A549 (cell line): ENCODE measurements at regions not wholly inside any gene's neighbourhood (a gene's known extent, or its start where the extent isn't known, plus 50 kb on each side); places are given as distances from the start of the nearest gene placed in this dataset.

Source experiments
- ATAC-seq, 2 experiments: fragments of 200-7000 bp in 1 of 2; fragments of >200 bp in 1 of 2; cut with Nextera tagmentation in 1 of 2; cut with Tn5 transposase in 1 of 2; 3 replicates each; pipeline versions ENCODE4 v1.8.0 to v1.9.1; 2018 to 2020; ENCODE audit warnings: mild to moderate bottlenecking in 1 of 2, moderate library complexity in 1 of 2
- CTCF ChIA-PET: fragments of 300-600 bp; sonication (Branson Sonifier 250); formaldehyde crosslinking; extraction: SDS; loops from one replicate; lab custom pipeline; 2021; ENCODE audit warnings: antibody characterized with exemption, inconsistent platforms; lab: Yijun Ruan, JAX
- POLR2A ChIA-PET: fragments of 350-600 bp; formaldehyde crosslinking; extraction: SDS; loops from one replicate; lab custom pipeline; 2021; ENCODE audit warnings: antibody characterized with exemption, inconsistent platforms; lab: Yijun Ruan, JAX
- DNase-seq, 2 experiments: peaks; one replicate each; pipeline versions ENCODE4 v3.0.0 to v3.0.0-alpha.2; 2011 to 2016; ENCODE audit warnings: low read depth in 1 of 2, low spot score in 1 of 2
- FAIRE-seq: peaks from 2 replicates; lab custom pipeline; 2011; peaks lifted over from hg19 to GRCh38; lab: Jason Lieb, UNC
- H3K27ac ChIP-seq, 2 experiments: fragments of >200 bp; sonication (Bioruptor Twin); formaldehyde crosslinking; 3 replicates each; pipeline ENCODE4 v1.5.1; 2016 to 2017
- H3K4me1 ChIP-seq: fragments of >200 bp; sonication (Bioruptor Twin); formaldehyde crosslinking; 3 replicates; pipeline ENCODE4 v1.6.1; 2016
- H3K4me2 ChIP-seq: fragments of >200 bp; sonication (Bioruptor Twin); formaldehyde crosslinking; 3 replicates; pipeline ENCODE4 v1.6.1; 2016
- H3K4me3 ChIP-seq: fragments of >200 bp; sonication (Bioruptor Twin); formaldehyde crosslinking; 3 replicates; pipeline ENCODE4 v1.5.1; 2016
- H3K9me3 ChIP-seq: fragments of >200 bp; sonication (Bioruptor Twin); formaldehyde crosslinking; 3 replicates; pipeline ENCODE4 v1.6.1; 2016
- BCL3 ChIP-seq: fragments of >200 bp; sonication (Bioruptor Twin); formaldehyde crosslinking; IDR thresholded peaks from 3 replicates; pipeline ENCODE4 v1.6.1; 2016
- BHLHE40 ChIP-seq: IDR thresholded peaks from 2 replicates; pipeline ENCODE4 v1.6.1; 2012; ENCODE audit warnings: low read depth, low read length, inconsistent platforms
- CBX8 ChIP-seq: fragments of 200-600 bp; sonication (generic); IDR thresholded peaks from 2 replicates; pipeline ENCODE4 v1.6.1; 2016
- CHD4 ChIP-seq: fragments of 200-600 bp; sonication (generic); IDR thresholded peaks from 2 replicates; pipeline ENCODE4 v1.6.1; 2016; ENCODE audit warnings: antibody characterized with exemption, mild to moderate bottlenecking, borderline replicate concordance
- CTCF ChIP-seq: fragments of >200 bp; sonication (Bioruptor Twin); formaldehyde crosslinking; IDR thresholded peaks from 3 replicates; pipeline ENCODE4 v1.5.1; 2016
- EHF ChIP-seq: fragments of 250-450 bp; sonication (Bioruptor Pico); IDR thresholded peaks from 2 replicates; pipeline ENCODE4 v1.5.0; 2020; ENCODE audit warnings: mild to moderate bottlenecking
- ELK1 ChIP-seq: fragments of 150-350 bp; IDR thresholded peaks from 2 replicates; pipeline ENCODE4 v1.6.1; 2014; ENCODE audit warnings: low read depth, mild to moderate bottlenecking, low read length
- EP300 ChIP-seq, 2 experiments: fragments of >200 bp; sonication (Bioruptor Twin); formaldehyde crosslinking; IDR thresholded peaks; 2 replicates in 1 of 2; 3 replicates in 1 of 2; pipeline ENCODE4 v1.6.1; 2016 to 2017
- ESRRA ChIP-seq: fragments of 150-350 bp; IDR thresholded peaks from 2 replicates; pipeline ENCODE4 v1.6.1; 2014; ENCODE audit warnings: mild to moderate bottlenecking, low read length, borderline replicate concordance
- FOSB ChIP-seq: fragments of 250-450 bp; sonication (Bioruptor Pico); IDR thresholded peaks from 2 replicates; pipeline ENCODE4 v1.5.0; 2020; ENCODE audit warnings: mild to moderate bottlenecking, moderate library complexity
- GATA3 ChIP-seq: IDR thresholded peaks from 2 replicates; pipeline ENCODE4 v1.6.1; 2012; ENCODE audit warnings: borderline replicate concordance
- HDAC2 ChIP-seq: fragments of 200-600 bp; sonication (generic); IDR thresholded peaks from 2 replicates; pipeline ENCODE4 v1.6.1; 2016
- HES2 ChIP-seq: fragments of >200 bp; sonication (Bioruptor Twin); formaldehyde crosslinking; IDR thresholded peaks from 2 replicates; pipeline ENCODE4 v1.6.1; 2016
- HEYL ChIP-seq: fragments of 250-450 bp; sonication (Bioruptor Pico); IDR thresholded peaks from 2 replicates; pipeline ENCODE4 v1.8.0; 2021; ENCODE audit warnings: mild to moderate bottlenecking, moderate library complexity
- HOXB13 ChIP-seq: fragments of 250-450 bp; sonication (Bioruptor Pico); IDR thresholded peaks from 2 replicates; pipeline ENCODE4 v1.5.0; 2020; ENCODE audit warnings: low read depth, mild to moderate bottlenecking, moderate library complexity
- HOXB5 ChIP-seq: fragments of 250-450 bp; sonication (Bioruptor Pico); IDR thresholded peaks from 2 replicates; pipeline ENCODE4 v1.5.0; 2020; ENCODE audit warnings: mild to moderate bottlenecking, moderate library complexity
- MAZ ChIP-seq: fragments of 150-350 bp; IDR thresholded peaks from 2 replicates; pipeline ENCODE4 v1.6.1; 2014; ENCODE audit warnings: antibody characterized with exemption, low read depth, low read length, borderline replicate concordance
- NR3C1 ChIP-seq: fragments of >200 bp; sonication (Bioruptor Twin); formaldehyde crosslinking; IDR thresholded peaks from 3 replicates; pipeline ENCODE4 v1.6.1; 2017
- POLR2AphosphoS2 ChIP-seq: conservative IDR thresholded peaks from 2 replicates; pipeline ENCODE4 v1.6.1; 2012; ENCODE audit warnings: low read length, improper control_type of control experiment, inconsistent platforms
- RAD21 ChIP-seq, 2 experiments: fragments of >200 bp in 1 of 2; sonication (Bioruptor Twin) in 1 of 2; formaldehyde crosslinking in 1 of 2; IDR thresholded peaks in 1 of 2; conservative IDR thresholded peaks in 1 of 2; 2 replicates in 1 of 2; 3 replicates in 1 of 2; pipeline ENCODE4 v1.6.1; 2012 to 2018; ENCODE audit warnings: inconsistent platforms in 1 of 2
- RCOR1 ChIP-seq: fragments of 150-350 bp; IDR thresholded peaks from 2 replicates; pipeline ENCODE4 v1.6.1; 2014; ENCODE audit warnings: antibody characterized with exemption, low read length, low read depth
- RNF2 ChIP-seq: fragments of 200-600 bp; sonication (generic); IDR thresholded peaks from 2 replicates; pipeline ENCODE4 v1.6.1; 2016; ENCODE audit warnings: low read depth, mild to moderate bottlenecking, antibody characterized with exemption, moderate library complexity, borderline replicate concordance
- SMC3 ChIP-seq: fragments of >200 bp; sonication (Bioruptor Twin); formaldehyde crosslinking; IDR thresholded peaks from 3 replicates; pipeline ENCODE4 v1.6.1; 2018; ENCODE audit warnings: inconsistent platforms
- SREBF2 ChIP-seq: fragments of 450-650 bp; IDR thresholded peaks from 2 replicates; pipeline ENCODE4 v1.6.1; 2014; ENCODE audit warnings: mild to moderate bottlenecking, moderate library complexity
- WGBS: methylation state at CpG from one replicate; pipeline ENCODE4 v1.1.6; 2017; ENCODE audit errors: missing lambda C conversion rate; 5-methylcytosine and 5-hydroxymethylcytosine counted together
- TF ChIP-seq, protein P1 (sequence below): IDR thresholded peaks from 2 replicates; pipeline ENCODE4 v1.6.1; 2012

- Histone ChIP-seq H3K4me3 (no peak overlapping the region), H3K4me1 (no peaks in the 10 kb centered on the region), H3K27ac (no peak overlapping the region), H3K9me3 (peaks cover 10% of the 10 kb centered on the region; the same call in 2 of the 3 replicates), H3K4me2 (no peak overlapping the region)
- POLR2A ChIA-PET, result no interaction called here
- ATAC-seq (no peak), FAIRE-seq (no peak), DNase-seq (no peak)
- no peak for TF ChIP-seq ELK1
- TF ChIP-seq BHLHE40, result no peak
- no peak for TF ChIP-seq RCOR1
- TF ChIP-seq POLR2AphosphoS2, result no peak
- TF ChIP-seq HOXB5 (CRISPR knock-in tag), result no peak
- TF ChIP-seq CTCF, result no peak
- TF ChIP-seq BCL3, result no peak
- no peak for TF ChIP-seq EP300 (IDR thresholded peaks at IDR 0.05)
- TF ChIP-seq CBX8, result no peak
- no peak for TF ChIP-seq HES2
- TF ChIP-seq ESRRA, result no peak
- no peak for TF ChIP-seq MAZ
- TF ChIP-seq EHF (CRISPR knock-in tag), result no peak
- TF ChIP-seq SREBF2, result no peak
- WGBS, result 97% methylated on average over 1 of the region's 1 CpG
- CTCF ChIA-PET, result no interaction called here
Observed at GRCh38 chr15:49758456-49758855, 137.6 kb downstream of the DTWD1 start.

GRCh38 chr15:49758856-49759255, 138.0 kb downstream of the DTWD1 start:
- Histone ChIP-seq H3K27ac (no peak overlapping the region), H3K4me2 (no peak overlapping the region), H3K4me3 (no peak overlapping the region), H3K9me3 (peaks cover 10% of the 10 kb centered on the region; the same call in 2 of the 3 replicates), H3K4me1 (no peaks in the 10 kb centered on the region)
- DNase-seq (no peak), ATAC-seq (no peak), FAIRE-seq (no peak)
- CTCF ChIA-PET, result no interaction called here
- 0% methylated on average over 2 of the region's 2 CpGs for WGBS
- POLR2A ChIA-PET, result no interaction called here
- TF ChIP-seq GATA3 (no peak), NR3C1 (no peak), HDAC2 (no peak), HOXB13 (CRISPR knock-in tag) (no peak), CHD4 (no peak), HEYL (CRISPR knock-in tag) (no peak), FOSB (CRISPR knock-in tag) (no peak), BHLHE40 (no peak), SMC3 (no peak), EHF (CRISPR knock-in tag) (no peak), SREBF2 (no peak), RAD21 (conservative IDR thresholded peaks at IDR 0.05 in 1 of 2, IDR thresholded peaks at IDR 0.05 in 1 of 2) (no peak), HES2 (no peak), RNF2 (no peak)
- TF ChIP-seq, protein P1, sequence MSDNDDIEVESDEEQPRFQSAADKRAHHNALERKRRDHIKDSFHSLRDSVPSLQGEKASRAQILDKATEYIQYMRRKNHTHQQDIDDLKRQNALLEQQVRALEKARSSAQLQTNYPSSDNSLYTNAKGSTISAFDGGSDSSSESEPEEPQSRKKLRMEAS, result no peak
